Uterus (tissue), 3 donors: ENCODE measurements at regions not wholly inside any gene's neighbourhood (a gene's known extent, or its start where the extent isn't known, plus 50 kb on each side); places are given as distances from the start of the nearest gene placed in this dataset.

Experiments used
- DNase-seq, 2 donors: peaks; one replicate each; pipeline ENCODE4 v3.0.0-alpha.2; 2019 to 2020
- H3K27ac ChIP-seq, 2 donors: fragments of 200-600 bp; sonication (generic); 1 replicate in 1 of 2; 2 replicates in 1 of 2; pipeline ENCODE4 v1.5.1; 2016 to 2018
- H3K27me3 ChIP-seq, 2 donors: fragments of 200-600 bp; sonication (generic); one replicate each; pipeline ENCODE4 v1.5.1; 2018 to 2019; ENCODE audit warnings: control low read depth in 1 of 2
- H3K36me3 ChIP-seq, 2 donors: fragments of 200-600 bp; sonication (generic); one replicate each; pipeline ENCODE4 v1.5.1; 2019; ENCODE audit warnings: control low read depth in 1 of 2
- H3K4me1 ChIP-seq, 2 donors: fragments of 200-600 bp; sonication (generic); one replicate each; pipeline ENCODE4 v1.5.1; 2018 to 2019; ENCODE audit warnings: control low read depth in 1 of 2
- H3K4me3 ChIP-seq, 2 donors: fragments of 200-600 bp; sonication (generic); 1 replicate in 1 of 2; 2 replicates in 1 of 2; pipeline ENCODE4 v1.5.1; 2018 to 2019; ENCODE audit warnings: mild to moderate bottlenecking in 1 of 2
- H3K9me3 ChIP-seq, 2 donors: fragments of 200-600 bp; sonication (generic); one replicate each; pipeline ENCODE4 v1.5.1; 2019; ENCODE audit warnings: control low read depth in 1 of 2
- POLR2A ChIP-seq, 2 donors: fragments of 450-650 bp; IDR thresholded peaks; one replicate each; pipeline ENCODE4 v1.6.1; 2016; ENCODE audit warnings: antibody characterized with exemption in 2 of 2, mild to moderate bottlenecking in 1 of 2, moderate library complexity in 1 of 2
- intact Hi-C: fragments of 100-400 bp; cut with DNase I; formaldehyde crosslinking; loops from one replicate; pipeline ENCODE4 v1.15.1; 2023; ENCODE audit warnings: low total_unique reads
- TF ChIP-seq, protein P1 (sequence below), 4 experiments: fragments of 200-600 bp in 2 of 4; fragments of 450-650 bp in 2 of 4; sonication (generic) in 2 of 4; IDR thresholded peaks; one replicate each; pipeline ENCODE4 v1.5.1; 2016 to 2019; ENCODE audit warnings: antibody characterized with exemption in 4 of 4, mild to moderate bottlenecking in 2 of 4, moderate library complexity in 1 of 4
- donor health status: DM: yes; HTN: yes; CAD: no.

DNA sequence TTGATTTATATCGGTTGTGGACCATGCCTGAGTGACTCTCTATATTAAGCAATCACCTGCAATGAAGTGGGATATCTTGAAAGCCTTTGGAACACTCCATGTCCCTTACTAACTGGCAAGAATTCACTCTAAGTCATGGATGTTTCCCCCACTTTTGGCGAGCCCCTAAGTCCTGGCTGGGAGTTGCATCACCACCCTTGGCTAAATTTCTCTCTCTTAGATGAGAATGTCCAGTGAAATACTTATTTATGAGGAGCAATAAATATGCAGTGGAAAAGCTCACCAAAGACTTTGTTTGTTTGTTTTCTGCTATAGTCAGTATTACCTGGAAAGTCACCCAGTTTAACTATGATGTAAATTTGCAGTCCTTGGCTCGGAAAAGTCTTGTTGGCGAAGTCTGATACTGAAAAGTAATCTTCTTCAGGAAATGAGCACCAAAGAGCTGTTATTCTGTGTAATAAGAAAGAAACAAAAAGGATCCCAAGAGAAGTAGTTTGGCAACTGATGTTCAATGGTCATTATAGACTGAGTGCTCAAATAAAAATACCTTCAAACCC is 333.8 kb downstream of the DMRT2 start:
- intact Hi-C loops, result no loop called here
- no peak for DNase-seq

DNA sequence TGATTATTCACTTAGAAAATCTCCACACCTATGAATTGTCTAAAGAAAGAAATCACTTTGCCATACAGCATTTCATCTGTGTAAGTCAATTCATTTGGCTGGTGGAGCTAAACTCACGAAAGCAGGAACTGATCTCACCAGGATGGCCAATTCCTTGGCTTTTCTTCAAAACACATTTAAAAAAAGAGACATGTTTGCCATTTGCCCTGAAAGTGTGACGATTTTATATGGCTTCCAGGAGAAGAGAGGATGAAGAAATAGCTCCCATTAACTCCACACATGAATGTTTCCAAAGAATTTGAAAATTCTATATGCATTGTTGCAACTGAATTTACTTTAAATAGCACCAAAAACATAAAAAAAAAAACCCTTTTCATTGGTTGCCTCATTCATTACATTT is 334.7 kb downstream of the DMRT2 start:
- H3K9me3 ChIP-seq, result no peaks in the 10 kb centered on the region
- TF ChIP-seq, protein P1, sequence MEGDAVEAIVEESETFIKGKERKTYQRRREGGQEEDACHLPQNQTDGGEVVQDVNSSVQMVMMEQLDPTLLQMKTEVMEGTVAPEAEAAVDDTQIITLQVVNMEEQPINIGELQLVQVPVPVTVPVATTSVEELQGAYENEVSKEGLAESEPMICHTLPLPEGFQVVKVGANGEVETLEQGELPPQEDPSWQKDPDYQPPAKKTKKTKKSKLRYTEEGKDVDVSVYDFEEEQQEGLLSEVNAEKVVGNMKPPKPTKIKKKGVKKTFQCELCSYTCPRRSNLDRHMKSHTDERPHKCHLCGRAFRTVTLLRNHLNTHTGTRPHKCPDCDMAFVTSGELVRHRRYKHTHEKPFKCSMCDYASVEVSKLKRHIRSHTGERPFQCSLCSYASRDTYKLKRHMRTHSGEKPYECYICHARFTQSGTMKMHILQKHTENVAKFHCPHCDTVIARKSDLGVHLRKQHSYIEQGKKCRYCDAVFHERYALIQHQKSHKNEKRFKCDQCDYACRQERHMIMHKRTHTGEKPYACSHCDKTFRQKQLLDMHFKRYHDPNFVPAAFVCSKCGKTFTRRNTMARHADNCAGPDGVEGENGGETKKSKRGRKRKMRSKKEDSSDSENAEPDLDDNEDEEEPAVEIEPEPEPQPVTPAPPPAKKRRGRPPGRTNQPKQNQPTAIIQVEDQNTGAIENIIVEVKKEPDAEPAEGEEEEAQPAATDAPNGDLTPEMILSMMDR (IDR thresholded peaks at IDR 0.05), result no peak
- no peak for TF ChIP-seq POLR2A (IDR thresholded peaks at IDR 0.05)
- DNase-seq, result no peak
- H3K36me3 ChIP-seq, result no peaks in the 10 kb centered on the region
- no peaks in the 10 kb centered on the region for H3K27me3 ChIP-seq
- no peak overlapping the region for H3K4me3 ChIP-seq
- intact Hi-C loops, result no loop called here
- H3K4me1 ChIP-seq, result no peaks in the 10 kb centered on the region
- H3K27ac ChIP-seq, result no peak overlapping the region

More for the DNA sequence above, 333.8 kb downstream of the DMRT2 start:
- H3K4me1 ChIP-seq, result no peaks in the 10 kb centered on the region
- H3K27me3 ChIP-seq, result no peaks in the 10 kb centered on the region
- H3K9me3 ChIP-seq, result no peaks in the 10 kb centered on the region
- H3K4me3 ChIP-seq, result no peak overlapping the region
- TF ChIP-seq POLR2A (IDR thresholded peaks at IDR 0.05), result no peak
- TF ChIP-seq, protein P1 (IDR thresholded peaks at IDR 0.05), result no peak
- H3K27ac ChIP-seq, result no peak overlapping the region
- H3K36me3 ChIP-seq, result no peaks in the 10 kb centered on the region

GRCh38 chr9:1386420-1386819 is 336.3 kb downstream of the DMRT2 start:
- DNase-seq, result no peak
- H3K9me3 ChIP-seq, result no peaks in the 10 kb centered on the region
- intact Hi-C loops, result no loop called here
- H3K27me3 ChIP-seq, result no peaks in the 10 kb centered on the region
- H3K27ac ChIP-seq, result no peak overlapping the region
- no peaks in the 10 kb centered on the region for H3K36me3 ChIP-seq
- no peak overlapping the region for H3K4me3 ChIP-seq
- no peak for TF ChIP-seq POLR2A (IDR thresholded peaks at IDR 0.05)
- TF ChIP-seq, protein P1 (IDR thresholded peaks at IDR 0.05), result no peak
- H3K4me1 ChIP-seq, result no peaks in the 10 kb centered on the region

DNA sequence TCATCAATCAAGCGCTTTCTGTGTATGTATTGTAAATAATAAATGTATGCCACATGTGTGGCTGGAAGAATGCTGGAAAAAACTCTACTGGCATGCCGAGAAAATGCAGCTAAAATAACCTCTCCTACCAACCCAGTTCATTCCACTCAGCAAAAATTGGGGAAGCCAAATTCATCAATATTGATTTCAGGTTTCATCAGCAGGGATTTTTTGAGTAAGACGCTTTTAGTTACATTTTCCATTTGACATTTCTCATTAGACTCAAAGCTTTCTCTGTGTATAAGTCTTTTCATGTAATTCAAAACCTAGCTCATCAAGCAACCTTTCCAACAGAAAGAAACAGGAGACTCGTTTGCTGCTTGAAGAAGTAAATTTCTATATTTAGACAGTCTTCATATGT is 338.1 kb downstream of the DMRT2 start:
- no peaks in the 10 kb centered on the region for H3K36me3 ChIP-seq
- no peak overlapping the region for H3K27ac ChIP-seq
- TF ChIP-seq, protein P1 (IDR thresholded peaks at IDR 0.05), result no peak
- no peak for TF ChIP-seq POLR2A (IDR thresholded peaks at IDR 0.05)
- no peaks in the 10 kb centered on the region for H3K9me3 ChIP-seq
- no peak overlapping the region for H3K4me3 ChIP-seq
- intact Hi-C loops, result no loop called here
- no peaks in the 10 kb centered on the region for H3K4me1 ChIP-seq
- H3K27me3 ChIP-seq, result no peaks in the 10 kb centered on the region
- DNase-seq, result no peak

DNA sequence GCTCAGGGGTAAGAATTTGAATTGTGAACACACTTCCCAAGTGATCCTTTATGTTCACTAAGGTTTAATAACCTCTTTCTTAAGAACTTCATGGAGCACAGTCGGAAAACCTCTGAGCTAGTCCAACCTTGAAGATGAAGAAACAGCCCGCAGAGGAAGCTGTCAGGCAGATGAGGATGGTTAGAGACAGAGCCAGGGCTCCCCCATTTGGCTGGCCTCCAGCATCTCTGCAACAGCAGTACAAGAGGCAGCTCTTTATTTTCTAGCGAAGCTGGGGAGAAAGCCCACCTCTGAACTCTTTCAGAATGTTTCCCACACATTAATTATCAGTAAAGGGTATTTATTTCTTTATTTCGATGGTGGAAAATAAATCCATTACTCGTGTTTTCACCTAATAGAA is 350.8 kb downstream of the DMRT2 start:
- H3K27me3 ChIP-seq, result no peaks in the 10 kb centered on the region
- H3K27ac ChIP-seq, result no peak overlapping the region
- no peaks in the 10 kb centered on the region for H3K36me3 ChIP-seq
- H3K4me1 ChIP-seq, result no peaks in the 10 kb centered on the region
- intact Hi-C loops, result no loop called here
- no peak overlapping the region for H3K4me3 ChIP-seq
- TF ChIP-seq, protein P1 (IDR thresholded peaks at IDR 0.05), result no peak
- TF ChIP-seq POLR2A (IDR thresholded peaks at IDR 0.05), result no peak
- H3K9me3 ChIP-seq, result no peaks in the 10 kb centered on the region
- DNase-seq, result no peak
